Neural progenitor cell (in vitro differentiated cells): ENCODE measurements at regions not wholly inside any gene's neighbourhood (a gene's known extent, or its start where the extent isn't known, plus 50 kb on each side); places are given as distances from the start of the nearest gene placed in this dataset.

ENCODE experiments used
- DNase-seq: peaks from one replicate; pipeline ENCODE4 v3.0.0-alpha.2; 2016; ENCODE audit warnings: low spot score
- H2AFZ ChIP-seq: fragments of 200-600 bp; sonication (generic); replicated peaks from 2 replicates; pipeline ENCODE4 v1.6.1; 2016; ENCODE audit warnings: antibody characterized with exemption
- H3F3A ChIP-seq: fragments of 200-600 bp; sonication (generic); 2 replicates; pipeline ENCODE4 v1.6.1; 2016; ENCODE audit warnings: antibody characterized with exemption, low read depth
- H3K27ac ChIP-seq: fragments of 200-600 bp; sonication (generic); 2 replicates; pipeline ENCODE4 v1.5.1; 2016; ENCODE audit warnings: mild to moderate bottlenecking
- H3K27me3 ChIP-seq: fragments of 200-600 bp; sonication (generic); 2 replicates; pipeline ENCODE4 v1.6.1; 2016; ENCODE audit warnings: mild to moderate bottlenecking, moderate library complexity
- H3K36me3 ChIP-seq: fragments of 200-600 bp; sonication (generic); 2 replicates; pipeline ENCODE4 v1.5.1; 2016
- H3K4me1 ChIP-seq: fragments of 200-600 bp; sonication (generic); 2 replicates; pipeline ENCODE4 v1.6.1; 2016; ENCODE audit warnings: mixed run types
- H3K4me2 ChIP-seq: fragments of 200-600 bp; sonication (generic); 2 replicates; pipeline ENCODE4 v1.6.1; 2016
- H3K4me3 ChIP-seq: fragments of 200-600 bp; sonication (generic); 2 replicates; pipeline ENCODE4 v1.5.1; 2016
- H3K79me2 ChIP-seq: fragments of 200-600 bp; sonication (generic); 2 replicates; pipeline ENCODE4 v1.6.1; 2016; ENCODE audit warnings: low read depth
- H3K9ac ChIP-seq: fragments of 200-600 bp; sonication (generic); 2 replicates; pipeline ENCODE4 v1.6.1; 2016
- H3K9me3 ChIP-seq: fragments of 200-600 bp; sonication (generic); 2 replicates; pipeline ENCODE4 v1.5.1; 2016; ENCODE audit warnings: low read depth
- H4K20me1 ChIP-seq: fragments of 200-600 bp; sonication (generic); 2 replicates; pipeline ENCODE4 v1.6.1; 2016; ENCODE audit warnings: low read depth
- H3K27ac Mint-ChIP-seq: 3 replicates; pipeline ENCODE4 v1.8.0; 2021; ENCODE audit warnings: mixed read lengths
- H3K27me3 Mint-ChIP-seq: 2 replicates; pipeline ENCODE4 v1.8.0; 2022; ENCODE audit warnings: low read depth, mild to moderate bottlenecking, inconsistent platforms, moderate library complexity, mixed read lengths; ENCODE audit not compliant: insufficient read depth
- H3K36me3 Mint-ChIP-seq: 3 replicates; pipeline ENCODE4 v1.8.0; 2021; ENCODE audit warnings: mixed read lengths
- H3K4me1 Mint-ChIP-seq: 3 replicates; pipeline ENCODE4 v1.8.0; 2021; ENCODE audit warnings: mixed read lengths
- H3K4me3 Mint-ChIP-seq: 3 replicates; pipeline ENCODE4 v1.8.0; 2021; ENCODE audit warnings: mild to moderate bottlenecking, moderate library complexity, mixed read lengths
- H3K9me3 Mint-ChIP-seq: 3 replicates; pipeline ENCODE4 v1.8.0; 2020; ENCODE audit warnings: mixed read lengths
- EZH2 ChIP-seq: fragments of 200-600 bp; sonication (generic); IDR thresholded peaks from 2 replicates; pipeline ENCODE4 v1.6.1; 2017; ENCODE audit warnings: antibody characterized with exemption, mild to moderate bottlenecking, moderate library complexity
- EZH2phosphoT487 ChIP-seq: fragments of 200-600 bp; sonication (generic); IDR thresholded peaks from 2 replicates; pipeline ENCODE4 v1.6.1; 2017; ENCODE audit warnings: antibody characterized with exemption
- TF ChIP-seq, protein P1 (sequence below): fragments of 200-600 bp; sonication (generic); IDR thresholded peaks from 2 replicates; pipeline ENCODE4 v1.5.1; 2017; ENCODE audit warnings: antibody characterized with exemption, mild to moderate bottlenecking

DNA sequence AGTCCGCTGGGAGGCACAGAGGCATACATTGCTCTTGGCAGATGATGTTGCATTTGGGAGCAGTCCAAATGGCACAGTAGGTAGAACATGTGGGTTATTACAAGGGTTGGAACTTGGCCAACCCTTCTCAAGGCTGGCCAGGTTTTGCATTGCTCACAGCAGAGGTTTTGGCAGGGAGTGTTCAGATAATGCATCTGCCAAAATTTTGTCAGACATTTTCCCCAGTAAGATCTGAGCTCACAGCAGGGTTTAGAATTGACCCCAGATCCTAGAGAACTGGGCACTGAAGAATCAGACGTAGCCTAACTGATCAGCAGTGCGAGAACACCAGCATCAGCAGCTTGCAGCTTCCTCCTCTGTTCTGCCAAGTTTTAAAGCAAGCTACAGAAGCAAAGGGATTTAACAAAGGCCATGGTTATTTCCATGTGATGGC lies 468.8 kb upstream of the KIF2B start:
- no peak for TF ChIP-seq EZH2phosphoT487
- TF ChIP-seq, protein P1, sequence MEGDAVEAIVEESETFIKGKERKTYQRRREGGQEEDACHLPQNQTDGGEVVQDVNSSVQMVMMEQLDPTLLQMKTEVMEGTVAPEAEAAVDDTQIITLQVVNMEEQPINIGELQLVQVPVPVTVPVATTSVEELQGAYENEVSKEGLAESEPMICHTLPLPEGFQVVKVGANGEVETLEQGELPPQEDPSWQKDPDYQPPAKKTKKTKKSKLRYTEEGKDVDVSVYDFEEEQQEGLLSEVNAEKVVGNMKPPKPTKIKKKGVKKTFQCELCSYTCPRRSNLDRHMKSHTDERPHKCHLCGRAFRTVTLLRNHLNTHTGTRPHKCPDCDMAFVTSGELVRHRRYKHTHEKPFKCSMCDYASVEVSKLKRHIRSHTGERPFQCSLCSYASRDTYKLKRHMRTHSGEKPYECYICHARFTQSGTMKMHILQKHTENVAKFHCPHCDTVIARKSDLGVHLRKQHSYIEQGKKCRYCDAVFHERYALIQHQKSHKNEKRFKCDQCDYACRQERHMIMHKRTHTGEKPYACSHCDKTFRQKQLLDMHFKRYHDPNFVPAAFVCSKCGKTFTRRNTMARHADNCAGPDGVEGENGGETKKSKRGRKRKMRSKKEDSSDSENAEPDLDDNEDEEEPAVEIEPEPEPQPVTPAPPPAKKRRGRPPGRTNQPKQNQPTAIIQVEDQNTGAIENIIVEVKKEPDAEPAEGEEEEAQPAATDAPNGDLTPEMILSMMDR = no peak
- TF ChIP-seq EZH2 = no peak
- Mint-ChIP-seq H3K27ac (no peak overlapping the region), H3K36me3 (no peaks in the 10 kb centered on the region), H3K9me3 (peaks cover 2% of the 10 kb centered on the region), H3K4me3 (no peak overlapping the region), H3K4me1 (no peaks in the 10 kb centered on the region), H3K27me3 (no peaks in the 10 kb centered on the region)
- no peaks in the 10 kb centered on the region for H3K36me3 ChIP-seq
- H3K27ac ChIP-seq = no peak overlapping the region
- H3K9me3 ChIP-seq = no peaks in the 10 kb centered on the region
- H3K4me3 ChIP-seq = no peak overlapping the region
- no peak overlapping the region for H2AFZ ChIP-seq
- no peak overlapping the region for H3K4me2 ChIP-seq
- DNase-seq = no peak
- H4K20me1 ChIP-seq = no peaks in the 10 kb centered on the region
- H3K27me3 ChIP-seq = no peaks in the 10 kb centered on the region
- no peaks in the 10 kb centered on the region for H3F3A ChIP-seq
- no peaks in the 10 kb centered on the region for H3K79me2 ChIP-seq
- no peak overlapping the region for H3K9ac ChIP-seq
- H3K4me1 ChIP-seq = no peaks in the 10 kb centered on the region

DNA sequence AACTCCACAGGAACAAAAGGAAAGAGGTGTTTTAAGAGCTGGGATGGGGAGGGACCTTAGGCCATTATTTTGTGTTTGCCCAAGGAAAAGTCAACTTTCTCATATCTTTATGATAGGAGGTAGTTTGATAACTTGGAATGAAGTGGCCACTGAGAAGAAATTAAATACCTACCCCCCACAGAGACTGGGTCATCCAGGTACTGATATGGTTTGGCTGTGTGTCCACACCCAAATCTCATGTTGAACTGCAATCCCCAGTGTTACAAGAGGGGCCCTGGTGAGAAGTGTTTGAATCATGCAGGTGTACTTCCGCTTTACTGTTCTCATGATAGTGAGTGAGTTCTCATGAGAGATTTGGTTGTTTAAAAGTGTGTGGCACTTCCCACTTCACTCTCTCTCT lies 477.9 kb upstream of the KIF2B start:
- no peaks in the 10 kb centered on the region for H3F3A ChIP-seq
- TF ChIP-seq EZH2phosphoT487 (no peak), EZH2 (no peak)
- TF ChIP-seq, protein P1 = no peak
- H3K9ac ChIP-seq = no peak overlapping the region
- H3K9me3 Mint-ChIP-seq = no peaks in the 10 kb centered on the region
- H3K27ac Mint-ChIP-seq = no peak overlapping the region
- H3K36me3 Mint-ChIP-seq = no peaks in the 10 kb centered on the region
- H2AFZ ChIP-seq = no peak overlapping the region
- no peaks in the 10 kb centered on the region for H3K79me2 ChIP-seq
- H3K27me3 ChIP-seq = no peaks in the 10 kb centered on the region
- H3K27me3 Mint-ChIP-seq = no peaks in the 10 kb centered on the region
- H4K20me1 ChIP-seq = no peaks in the 10 kb centered on the region
- H3K36me3 ChIP-seq = no peaks in the 10 kb centered on the region
- no peak overlapping the region for H3K27ac ChIP-seq
- H3K4me3 ChIP-seq = no peak overlapping the region
- H3K4me2 ChIP-seq = no peak overlapping the region
- DNase-seq = no peak
- no peaks in the 10 kb centered on the region for H3K4me1 Mint-ChIP-seq
- no peaks in the 10 kb centered on the region for H3K9me3 ChIP-seq
- no peak overlapping the region for H3K4me3 Mint-ChIP-seq
- no peaks in the 10 kb centered on the region for H3K4me1 ChIP-seq

DNA sequence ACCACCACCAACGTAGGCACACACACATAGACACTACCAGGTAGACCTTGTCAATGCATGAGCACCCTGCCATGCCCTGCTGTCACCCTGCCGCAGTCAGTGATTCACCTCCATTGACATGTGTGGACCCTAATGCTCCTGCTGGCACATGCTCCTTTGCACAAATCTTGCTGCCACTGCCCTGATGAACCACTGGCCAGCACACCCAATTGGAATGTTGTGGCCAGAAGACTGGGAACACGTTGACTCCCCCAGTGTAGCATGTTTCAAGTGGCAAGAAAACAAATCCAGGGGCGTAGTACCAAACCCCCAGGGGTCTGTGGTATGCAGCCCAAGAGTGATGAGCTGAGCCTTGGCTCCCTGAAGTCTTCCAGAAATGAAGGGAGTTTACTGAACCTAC lies 486.4 kb upstream of the KIF2B start:
- H3K79me2 ChIP-seq = no peaks in the 10 kb centered on the region
- Mint-ChIP-seq H3K27me3 (no peaks in the 10 kb centered on the region), H3K4me1 (no peaks in the 10 kb centered on the region), H3K27ac (no peak overlapping the region), H3K36me3 (no peaks in the 10 kb centered on the region), H3K4me3 (no peak overlapping the region), H3K9me3 (peaks cover 11% of the 10 kb centered on the region)
- H3K4me1 ChIP-seq = no peaks in the 10 kb centered on the region
- no peaks in the 10 kb centered on the region for H3F3A ChIP-seq
- TF ChIP-seq EZH2phosphoT487 = no peak
- TF ChIP-seq, protein P1 = no peak
- no peak for TF ChIP-seq EZH2
- no peak overlapping the region for H3K4me2 ChIP-seq
- no peaks in the 10 kb centered on the region for H4K20me1 ChIP-seq
- no peak overlapping the region for H3K4me3 ChIP-seq
- no peaks in the 10 kb centered on the region for H3K9me3 ChIP-seq
- H3K27ac ChIP-seq = no peak overlapping the region
- H3K27me3 ChIP-seq = no peaks in the 10 kb centered on the region
- H3K9ac ChIP-seq = no peak overlapping the region
- no peak overlapping the region for H2AFZ ChIP-seq
- no peaks in the 10 kb centered on the region for H3K36me3 ChIP-seq
- DNase-seq = no peak

DNA sequence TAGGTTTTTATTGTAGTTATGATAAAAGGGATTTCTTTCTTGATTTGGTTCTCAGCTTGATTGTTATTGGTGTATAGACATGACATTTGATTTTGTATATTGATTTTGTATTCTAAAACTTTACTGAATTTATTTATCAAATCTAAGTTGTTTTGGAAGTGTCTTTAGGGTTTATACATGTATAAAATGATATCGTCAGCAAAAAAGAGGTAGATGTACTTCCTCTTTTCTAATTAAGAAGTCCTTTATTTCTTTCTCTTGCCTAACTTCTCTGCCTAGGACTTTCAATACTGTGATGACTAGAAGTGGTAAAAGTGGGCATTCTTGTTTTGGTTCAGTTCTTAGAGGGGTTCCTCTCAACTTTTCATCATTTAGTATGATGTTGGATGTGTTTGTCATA lies 487.3 kb upstream of the KIF2B start:
- Histone ChIP-seq H3K4me3 (no peak overlapping the region), H3K27ac (no peak overlapping the region), H3K79me2 (no peaks in the 10 kb centered on the region), H4K20me1 (no peaks in the 10 kb centered on the region), H2AFZ (no peak overlapping the region), H3K36me3 (no peaks in the 10 kb centered on the region), H3K9me3 (no peaks in the 10 kb centered on the region), H3K9ac (no peak overlapping the region), H3K27me3 (no peaks in the 10 kb centered on the region), H3K4me2 (no peak overlapping the region), H3K4me1 (no peaks in the 10 kb centered on the region), H3F3A (no peaks in the 10 kb centered on the region)
- TF ChIP-seq, protein P1 = no peak
- no peak for TF ChIP-seq EZH2phosphoT487
- Mint-ChIP-seq H3K4me1 (no peaks in the 10 kb centered on the region), H3K9me3 (peaks cover 11% of the 10 kb centered on the region), H3K36me3 (no peaks in the 10 kb centered on the region), H3K27me3 (no peaks in the 10 kb centered on the region), H3K27ac (no peak overlapping the region), H3K4me3 (no peak overlapping the region)
- DNase-seq = no peak
